Adrenal gland (tissue), 9 donors: ENCODE measurements at regions not wholly inside any gene's neighbourhood (a gene's known extent, or its start where the extent isn't known, plus 50 kb on each side); places are given as distances from the start of the nearest gene placed in this dataset.
"Not testable (repeated sequence)": the region's sequence is repeated elsewhere in the genome, so short reads cannot be mapped to it uniquely, and the experiment has no call there.

Source experiments
- DNase-seq, 7 donors: peaks; one replicate each; pipeline ENCODE4 v3.0.0-alpha.2; 2019 to 2020
- H3K27ac ChIP-seq, 5 donors: fragments of 200-600 bp; sonication (generic) in 4 of 5; 1 replicate in 3 of 5; 2 replicates in 2 of 5; pipeline versions ENCODE4 v1.5.1 to v1.8.0; 2016 to 2020; ENCODE audit warnings: mild to moderate bottlenecking in 1 of 5
- H3K27me3 ChIP-seq: fragments of 200-600 bp; 2 replicates; pipeline ENCODE4 v1.8.0; 2021
- H3K36me3 ChIP-seq, 2 donors: fragments of 200-600 bp; replicated peaks in 1 of 2; 1 replicate in 1 of 2; 2 replicates in 1 of 2; pipeline versions ENCODE4 v1.5.1 to v1.8.0; 2018 to 2022
- H3K4me1 ChIP-seq, 2 donors: fragments of 200-600 bp; replicated peaks in 1 of 2; 1 replicate in 1 of 2; 2 replicates in 1 of 2; pipeline versions ENCODE4 v1.5.1 to v1.8.0; 2018 to 2021
- H3K4me3 ChIP-seq, 4 donors: fragments of 200-600 bp; sonication (generic) in 3 of 4; one replicate each; pipeline ENCODE4 v1.5.1; 2016 to 2018
- H3K9me3 ChIP-seq, 3 donors: fragments of 200-600 bp; sonication (generic) in 1 of 3; replicated peaks in 1 of 3; 1 replicate in 2 of 3; 2 replicates in 1 of 3; pipeline versions ENCODE4 v1.5.1 to v1.8.0; 2016 to 2021
- CTCF ChIP-seq, 6 experiments: fragments of 450-650 bp in 4 of 6; fragments of 200-600 bp in 2 of 6; sonication (generic) in 1 of 6; IDR thresholded peaks; 1 replicate in 5 of 6; 2 replicates in 1 of 6; pipeline versions ENCODE4 v1.5.1 to v1.8.0; 2016 to 2021; ENCODE audit warnings: antibody characterized with exemption in 6 of 6, mild to moderate bottlenecking in 2 of 6, moderate library complexity in 1 of 6
- POLR2A ChIP-seq, 2 donors: fragments of 450-650 bp; IDR thresholded peaks; one replicate each; pipeline ENCODE4 v1.6.1; 2017; ENCODE audit warnings: antibody characterized with exemption in 2 of 2, mild to moderate bottlenecking in 2 of 2, moderate library complexity in 1 of 2
- WGBS, 4 donors: extraction: QIAGEN DNeasy Blood & Tissue Kit in 2 of 4; methylation state at CpG; one replicate each; pipeline versions ENCODE4 v1.1.5 to v1.1.7; 2013 to 2017; 5-methylcytosine and 5-hydroxymethylcytosine counted together
- intact Hi-C, 2 donors: fragments of 100-400 bp; cut with DNase I; formaldehyde crosslinking; loops; one replicate each; pipeline versions ENCODE4 v1.14.1 to v1.15.0; 2022 to 2023
- donor health status: healthy with polysubstance abuse.
- donor health status: Bipolar disorder and iron deficiency.
- donor health status: DM: yes; HTN: yes; CAD: no.
- donor health status: DM: no; HTN: no; CAD: no.
- donor health status: DM: no; HTN: no; CAD: no.

GRCh38 chr11:87573708-87574107, 536.0 kb downstream of the TMEM135 start:
- Histone ChIP-seq H3K9me3 (no peaks in the 10 kb centered on the region), H3K4me1 (no peaks in the 10 kb centered on the region), H3K27me3 (no peaks in the 10 kb centered on the region), H3K36me3 (no peaks in the 10 kb centered on the region), H3K4me3 (no peak overlapping the region), H3K27ac (no peak overlapping the region)
- intact Hi-C loops = no loop called here
- TF ChIP-seq CTCF (IDR thresholded peaks at IDR 0.05) = no peak
- TF ChIP-seq POLR2A (IDR thresholded peaks at IDR 0.05) = no peak
- DNase-seq = no peak
- 60 to 81% (median 63%) methylated on average over 1 of the region's 1 CpG for whole genome bisulfite sequencing, 4 donors

GRCh38 chr11:87572881-87573280, 535.1 kb downstream of the TMEM135 start:
- Histone ChIP-seq H3K27me3 (no peaks in the 10 kb centered on the region), H3K9me3 (no peaks in the 10 kb centered on the region), H3K27ac (no peak overlapping the region), H3K36me3 (no peaks in the 10 kb centered on the region), H3K4me1 (no peaks in the 10 kb centered on the region), H3K4me3 (no peak overlapping the region)
- intact Hi-C loops = no loop called here
- TF ChIP-seq POLR2A (IDR thresholded peaks at IDR 0.05) (no peak), CTCF (IDR thresholded peaks at IDR 0.05) (no peak)
- DNase-seq = no peak

- Histone ChIP-seq H3K27me3 (no peaks in the 10 kb centered on the region), H3K27ac (no peak overlapping the region), H3K9me3 (no peaks in the 10 kb centered on the region), H3K36me3 (no peaks in the 10 kb centered on the region), H3K4me1 (no peaks in the 10 kb centered on the region), H3K4me3 (no peak overlapping the region)
- 89 to 96% (median 93%) methylated on average over 1 of the region's 1 CpG for WGBS, 4 donors
- intact Hi-C loops = no loop called here
- TF ChIP-seq POLR2A (IDR thresholded peaks at IDR 0.05) = no peak
- TF ChIP-seq CTCF (IDR thresholded peaks at IDR 0.05) = no peak
- no peak for DNase-seq
Measured at GRCh38 chr11:87560352-87560751, 522.6 kb downstream of the TMEM135 start.

- WGBS, 4 donors = 73 to 86% (median 83%) methylated on average over 3 of the region's 3 CpGs
- intact Hi-C loops, H3K27me3 ChIP-seq, H3K36me3 ChIP-seq, H3K4me1 ChIP-seq, H3K4me3 ChIP-seq, H3K9me3 ChIP-seq, H3K27ac ChIP-seq, DNase-seq: not testable (repeated sequence)
Measured at GRCh38 chr11:87559852-87560251, 522.1 kb downstream of the TMEM135 start.

GRCh38 chr11:87555101-87555500, 517.4 kb downstream of the TMEM135 start:
- 78 to 85% (median 81%) methylated on average over 2 of the region's 2 CpGs for WGBS, 4 donors
- Histone ChIP-seq H3K27me3 (no peaks in the 10 kb centered on the region), H3K27ac (no peak overlapping the region), H3K36me3 (no peaks in the 10 kb centered on the region), H3K4me1 (no peaks in the 10 kb centered on the region), H3K4me3 (no peak overlapping the region), H3K9me3 (no peaks in the 10 kb centered on the region)
- no peak for DNase-seq
- TF ChIP-seq POLR2A (IDR thresholded peaks at IDR 0.05) (no peak), CTCF (IDR thresholded peaks at IDR 0.05) (no peak)
- intact Hi-C loops = no loop called here
